AG09309 (cell line): ENCODE measurements at regions not wholly inside any gene's neighbourhood (a gene's known extent, or its start where the extent isn't known, plus 50 kb on each side); places are given as distances from the start of the nearest gene placed in this dataset.

Source experiments
- DNase-seq: peaks from one replicate; pipeline ENCODE4 v3.0.0-alpha.2; 2010; ENCODE audit warnings: low read depth
- H3K4me3 ChIP-seq: 2 replicates; pipeline ENCODE4 v1.5.1; 2011; ENCODE audit warnings: mild to moderate bottlenecking, low read depth, low read length, moderate library complexity; ENCODE audit not compliant: control insufficient read depth
- TF ChIP-seq, protein P1 (sequence below): IDR thresholded peaks from 2 replicates; pipeline ENCODE4 v1.5.1; 2011; ENCODE audit warnings: mild to moderate bottlenecking, low read depth, low read length, inconsistent platforms; ENCODE audit not compliant: insufficient read depth, control insufficient read depth; ENCODE audit errors: missing control alignments

DNA sequence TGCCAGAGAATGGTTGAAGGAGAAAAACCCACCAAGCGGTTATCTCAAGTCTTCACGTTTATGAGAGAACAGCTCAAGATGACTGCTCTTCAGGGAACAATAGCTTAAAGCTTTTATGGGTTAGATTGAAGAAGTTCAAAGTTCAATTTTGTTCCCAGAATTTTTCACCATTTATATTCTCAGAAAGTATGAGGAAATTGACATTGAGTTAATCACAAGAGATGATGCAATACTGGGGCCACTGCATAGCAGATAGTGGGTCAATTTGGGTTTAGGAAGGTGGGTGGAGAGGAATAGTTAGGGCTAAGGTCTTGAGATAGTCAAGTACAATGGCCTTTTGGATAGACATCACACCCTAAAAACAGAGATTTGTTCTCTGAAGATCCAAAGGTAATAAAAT, 539.3 kb downstream of the SQOR start:
- DNase-seq: no peak
- TF ChIP-seq, protein P1, sequence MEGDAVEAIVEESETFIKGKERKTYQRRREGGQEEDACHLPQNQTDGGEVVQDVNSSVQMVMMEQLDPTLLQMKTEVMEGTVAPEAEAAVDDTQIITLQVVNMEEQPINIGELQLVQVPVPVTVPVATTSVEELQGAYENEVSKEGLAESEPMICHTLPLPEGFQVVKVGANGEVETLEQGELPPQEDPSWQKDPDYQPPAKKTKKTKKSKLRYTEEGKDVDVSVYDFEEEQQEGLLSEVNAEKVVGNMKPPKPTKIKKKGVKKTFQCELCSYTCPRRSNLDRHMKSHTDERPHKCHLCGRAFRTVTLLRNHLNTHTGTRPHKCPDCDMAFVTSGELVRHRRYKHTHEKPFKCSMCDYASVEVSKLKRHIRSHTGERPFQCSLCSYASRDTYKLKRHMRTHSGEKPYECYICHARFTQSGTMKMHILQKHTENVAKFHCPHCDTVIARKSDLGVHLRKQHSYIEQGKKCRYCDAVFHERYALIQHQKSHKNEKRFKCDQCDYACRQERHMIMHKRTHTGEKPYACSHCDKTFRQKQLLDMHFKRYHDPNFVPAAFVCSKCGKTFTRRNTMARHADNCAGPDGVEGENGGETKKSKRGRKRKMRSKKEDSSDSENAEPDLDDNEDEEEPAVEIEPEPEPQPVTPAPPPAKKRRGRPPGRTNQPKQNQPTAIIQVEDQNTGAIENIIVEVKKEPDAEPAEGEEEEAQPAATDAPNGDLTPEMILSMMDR: no peak
- H3K4me3 ChIP-seq: no peak overlapping the region

DNA sequence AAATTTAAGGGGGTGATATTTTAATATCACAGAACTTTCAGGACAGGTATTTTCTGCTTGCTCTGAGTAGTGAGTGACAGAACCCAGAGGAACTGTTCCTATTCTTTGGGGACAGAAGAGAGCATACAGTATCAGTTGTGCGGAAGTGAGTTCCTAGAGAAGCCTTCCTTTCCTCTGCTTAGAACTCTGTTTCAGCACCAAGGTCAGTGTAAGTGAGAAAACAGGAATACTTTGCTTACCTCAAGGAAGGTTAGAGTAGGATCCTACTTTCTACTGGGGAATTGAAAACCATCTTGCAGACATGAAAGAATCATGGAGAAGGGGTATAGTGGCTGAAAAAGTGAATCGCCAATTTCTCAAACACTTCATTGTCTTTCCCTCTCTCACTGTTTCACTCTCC, 542.4 kb downstream of the SQOR start:
- no peak for DNase-seq
- H3K4me3 ChIP-seq: no peak overlapping the region

DNA sequence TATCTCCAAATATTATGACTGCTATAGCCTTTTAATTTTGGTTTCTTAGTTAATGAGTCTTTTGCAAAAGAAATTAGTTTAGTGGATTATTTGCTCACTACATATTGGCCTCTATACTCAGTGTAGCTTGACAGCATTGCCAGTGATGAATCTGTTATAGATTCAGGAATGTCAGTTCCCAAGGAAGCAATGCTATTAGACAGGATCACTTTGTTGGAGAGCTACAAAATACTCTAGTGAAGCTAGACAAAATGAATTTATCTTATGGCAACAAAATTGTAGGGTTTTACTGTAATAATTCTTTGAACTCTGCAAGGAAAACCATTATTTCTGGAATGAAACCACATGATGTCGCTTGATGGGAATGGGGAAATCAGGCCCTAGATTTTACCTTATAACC, 543.3 kb downstream of the SQOR start:
- H3K4me3 ChIP-seq: no peak overlapping the region
- TF ChIP-seq, protein P1: no peak
- no peak for DNase-seq

More for the DNA sequence above, 542.4 kb downstream of the SQOR start:
- TF ChIP-seq, protein P1: no peak

DNA sequence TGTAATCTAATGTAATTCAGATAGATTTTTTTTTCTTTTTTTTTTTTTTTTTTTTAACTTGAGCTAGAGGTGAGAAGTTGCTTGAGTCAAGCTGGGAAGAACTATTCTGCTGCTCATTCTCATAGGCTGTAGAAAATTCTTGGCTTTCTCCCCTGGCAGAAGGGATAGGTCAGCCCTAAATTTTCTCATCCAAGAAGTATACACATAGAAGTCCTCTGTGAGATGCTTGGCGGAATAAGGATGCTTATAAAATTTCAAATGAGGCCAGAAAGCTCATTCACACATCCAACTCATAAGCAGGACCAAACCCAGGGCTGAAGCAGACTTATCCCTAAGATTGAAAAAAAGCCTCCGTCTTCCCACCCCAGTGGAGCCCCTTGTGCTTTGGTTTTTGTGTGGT, 572.5 kb downstream of the SQOR start:
- H3K4me3 ChIP-seq: no peak overlapping the region
- TF ChIP-seq, protein P1: no peak

DNA sequence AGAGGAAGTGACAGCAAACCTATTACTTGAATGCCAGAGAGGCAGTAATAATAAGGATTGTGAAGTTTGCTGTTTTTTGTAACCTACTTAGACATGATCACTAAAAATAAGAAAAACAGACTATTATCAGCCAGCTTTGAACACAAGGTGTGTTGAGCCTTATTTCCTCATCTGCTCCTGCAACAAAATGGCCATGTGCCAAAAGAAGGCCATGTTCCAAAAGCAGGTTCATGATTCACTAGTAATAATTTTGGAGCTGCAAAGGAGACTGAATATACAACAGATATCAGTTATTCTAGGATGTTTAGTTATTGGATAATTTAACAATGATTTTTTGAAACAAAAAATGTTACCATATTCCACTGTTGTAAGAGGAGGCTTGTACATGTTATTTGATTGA, 578.7 kb downstream of the SQOR start:
- no peak for DNase-seq
- H3K4me3 ChIP-seq: no peak overlapping the region

More for the DNA sequence above, 572.5 kb downstream of the SQOR start:
- DNase-seq: no peak

DNA sequence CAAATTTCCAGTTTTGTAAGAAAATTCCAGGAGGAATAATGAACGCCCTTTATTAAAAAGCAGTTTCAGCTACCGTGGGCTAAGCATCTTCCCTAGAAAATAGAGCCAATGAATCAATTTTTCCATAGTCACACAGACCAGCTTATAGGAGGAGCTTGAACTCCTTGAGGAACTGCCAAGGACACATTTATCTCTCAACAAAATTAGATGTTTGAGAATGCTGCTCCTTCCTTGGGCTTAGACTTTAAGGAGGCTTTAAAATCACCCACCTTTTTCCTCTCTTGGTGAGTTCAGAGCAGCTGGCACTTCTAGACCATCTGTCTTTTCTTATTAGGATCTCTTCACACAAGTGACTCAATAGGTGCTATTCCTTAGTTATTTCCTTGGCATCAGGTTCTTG, 588.0 kb downstream of the SQOR start:
- H3K4me3 ChIP-seq: no peak overlapping the region
- no peak for DNase-seq
- TF ChIP-seq, protein P1: no peak

More for the DNA sequence above, 578.7 kb downstream of the SQOR start:
- TF ChIP-seq, protein P1: no peak

DNA sequence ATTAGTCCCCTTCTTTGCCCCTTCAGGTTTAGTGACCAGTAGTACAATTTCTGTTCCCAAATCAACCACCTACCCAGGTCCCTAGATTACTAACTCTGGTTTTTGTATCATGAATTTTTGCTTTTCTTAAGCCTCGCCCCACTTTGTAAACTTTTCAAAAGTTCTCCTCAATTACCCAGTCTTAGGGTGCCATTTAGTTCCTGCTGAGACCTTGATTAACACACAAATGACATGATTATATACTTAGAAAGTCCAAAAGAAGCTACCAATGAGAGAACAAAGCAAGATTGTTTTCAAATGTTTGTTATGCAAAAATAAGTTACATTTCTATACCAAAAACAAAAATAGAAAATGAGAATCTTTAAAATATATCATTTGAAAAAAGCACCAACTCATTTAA, 594.4 kb downstream of the SQOR start:
- no peak overlapping the region for H3K4me3 ChIP-seq
- TF ChIP-seq, protein P1: no peak
- no peak for DNase-seq
